EL (cell line): ENCODE measurements at regions not wholly inside any gene's neighbourhood (a gene's known extent, or its start where the extent isn't known, plus 50 kb on each side); places are given as distances from the start of the nearest gene placed in this dataset.

Experiments
- DNase-seq: peaks from one replicate; pipeline ENCODE4 v3.0.0-alpha.2; 2016

GRCh38 chr16:82567175-82567574 is 59.6 kb upstream of the CDH13 start:
- no peak for DNase-seq

DNA sequence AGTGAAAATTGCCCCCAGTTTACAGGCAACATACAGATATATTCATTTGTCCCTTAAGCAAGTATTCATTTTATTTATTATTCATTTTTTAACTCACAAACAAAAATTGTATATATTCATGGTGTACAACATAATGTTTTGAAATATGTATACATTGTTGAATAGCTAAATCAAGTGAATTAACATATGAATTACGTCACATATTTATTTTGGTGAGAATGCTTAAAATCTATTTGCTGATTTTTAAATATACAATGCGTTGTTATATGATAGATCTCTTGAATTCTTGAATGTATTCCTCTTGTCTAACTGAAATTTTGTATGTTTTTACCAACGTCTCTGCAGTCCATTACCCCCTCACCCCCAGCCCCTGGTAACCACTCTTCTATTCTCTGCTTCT is 63.4 kb upstream of the CDH13 start:
- no peak for DNase-seq

GRCh38 chr16:82562183-82562683 is 64.5 kb upstream of the CDH13 start:
- no peak for DNase-seq

- DNase-seq, result no peak
Measured at GRCh38 chr16:82560805-82561325, 65.9 kb upstream of the CDH13 start.

DNA sequence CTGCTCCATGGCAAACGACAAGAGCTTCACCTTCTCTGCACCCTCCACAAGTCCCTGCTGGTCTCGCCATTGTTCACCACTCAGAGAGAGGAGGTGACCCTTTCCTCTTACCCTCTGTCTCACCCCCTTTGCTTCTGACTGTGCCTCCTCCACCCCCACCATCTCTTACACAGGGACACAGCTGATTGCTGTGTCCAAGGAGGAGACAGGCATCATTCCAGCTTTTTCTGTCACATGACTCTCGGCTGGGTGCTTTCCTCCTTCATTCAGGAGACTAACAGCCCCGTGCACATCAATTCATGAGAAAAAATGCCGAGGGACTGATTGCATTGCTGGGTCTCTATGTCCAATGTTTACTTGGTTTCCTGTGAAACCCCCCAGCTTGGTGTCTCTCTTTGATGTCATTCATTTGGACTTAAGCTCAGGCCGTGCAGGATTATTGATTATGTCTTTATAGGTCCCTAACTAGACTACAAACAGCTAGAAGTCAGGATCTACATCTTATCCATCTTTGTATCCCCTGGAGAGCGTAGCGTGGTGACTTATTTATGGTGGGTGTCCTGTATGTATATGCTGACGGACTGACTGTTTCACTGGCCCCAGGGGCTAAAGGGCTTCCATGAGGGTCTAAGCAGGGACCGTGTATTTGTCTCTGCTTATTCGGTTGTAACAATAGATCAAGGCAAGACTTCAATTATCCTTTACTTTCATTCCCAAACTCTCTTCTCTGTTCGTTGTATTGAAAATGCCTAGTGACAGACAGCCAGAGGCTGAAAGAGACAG is 82.2 kb upstream of the CDH13 start:
- no peak for DNase-seq

DNA sequence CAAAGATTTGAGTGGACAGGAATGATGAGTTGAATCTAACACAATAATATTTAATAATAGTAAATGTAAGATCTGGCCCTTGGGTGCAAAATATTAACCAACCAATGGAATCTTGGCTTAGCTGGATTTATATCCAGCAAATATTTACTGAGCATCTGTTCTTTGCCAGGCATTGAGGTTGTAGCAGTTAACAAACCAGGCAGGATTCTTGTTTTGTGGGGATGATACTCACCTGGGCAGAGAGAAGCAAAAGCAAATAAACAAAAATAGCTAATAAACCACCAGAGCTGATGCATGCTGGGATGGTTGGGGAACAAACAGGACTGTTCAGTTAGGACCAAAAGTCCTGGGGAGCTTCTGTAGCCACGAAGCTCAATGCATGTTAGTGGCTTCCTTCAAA is 84.1 kb upstream of the CDH13 start:
- no peak for DNase-seq

GRCh38 chr16:82541103-82541502 is 85.7 kb upstream of the CDH13 start:
- DNase-seq, result no peak

DNA sequence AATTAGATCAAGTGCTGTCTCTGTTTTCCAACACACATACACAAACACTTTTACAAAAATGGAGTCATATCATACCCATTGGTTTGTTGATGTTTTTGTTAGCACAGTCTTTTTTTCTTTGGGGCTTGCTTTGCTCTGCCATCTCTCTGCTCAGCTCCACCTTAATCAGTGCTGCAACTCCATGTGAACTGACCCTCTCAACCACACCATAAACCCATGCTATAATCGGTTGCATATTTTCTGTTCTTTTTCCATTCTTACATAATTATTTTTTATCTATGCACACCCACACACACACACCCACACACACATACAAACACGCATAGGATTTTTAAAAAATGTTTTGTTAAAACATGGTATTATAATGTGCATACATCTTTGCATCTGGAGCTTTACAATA is 91.0 kb upstream of the CDH13 start:
- DNase-seq, result no peak

DNA sequence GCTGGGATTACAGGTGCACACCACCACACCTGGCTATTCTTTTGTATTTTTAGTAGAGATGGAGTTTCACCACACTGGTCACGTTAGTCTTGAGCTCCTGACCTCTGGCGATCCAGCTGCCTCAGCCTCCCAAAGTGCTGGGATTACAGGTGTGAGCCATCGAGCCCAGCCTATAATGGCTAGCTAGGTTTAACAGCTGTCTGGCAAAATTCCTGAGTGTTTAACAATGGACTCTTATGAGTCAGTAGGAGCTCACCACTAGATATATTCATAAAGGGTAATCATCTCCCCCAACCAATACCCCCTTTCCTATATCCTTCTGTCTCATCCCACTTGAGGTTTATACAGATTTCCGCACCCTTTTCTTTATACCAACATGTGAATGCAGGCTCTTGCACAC is 91.5 kb upstream of the CDH13 start:
- no peak for DNase-seq

- DNase-seq, result no peak
Measured at GRCh38 chr16:82533189-82533588, 93.6 kb upstream of the CDH13 start.

GRCh38 chr16:82530883-82531282 is 95.9 kb upstream of the CDH13 start:
- no peak for DNase-seq

DNA sequence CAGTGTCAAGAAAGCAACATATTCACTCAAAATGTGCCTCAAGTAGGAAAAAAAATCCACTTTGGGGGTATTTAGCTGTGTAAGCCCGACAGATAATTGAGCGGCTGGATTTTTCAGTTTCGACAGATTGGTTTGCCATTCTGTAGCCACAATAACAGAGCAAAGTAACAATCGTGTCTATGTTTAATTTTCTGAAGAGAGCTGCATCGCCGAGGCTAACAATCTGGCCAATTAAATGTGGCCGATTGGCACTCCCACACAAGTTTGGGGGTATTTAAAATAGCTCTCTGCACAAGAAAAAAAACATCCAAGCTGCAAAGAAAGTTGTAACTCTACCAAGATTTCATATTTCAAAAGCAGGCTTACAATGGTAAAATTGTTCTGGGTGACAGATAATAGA is 99.7 kb upstream of the CDH13 start:
- DNase-seq, result no peak

DNA sequence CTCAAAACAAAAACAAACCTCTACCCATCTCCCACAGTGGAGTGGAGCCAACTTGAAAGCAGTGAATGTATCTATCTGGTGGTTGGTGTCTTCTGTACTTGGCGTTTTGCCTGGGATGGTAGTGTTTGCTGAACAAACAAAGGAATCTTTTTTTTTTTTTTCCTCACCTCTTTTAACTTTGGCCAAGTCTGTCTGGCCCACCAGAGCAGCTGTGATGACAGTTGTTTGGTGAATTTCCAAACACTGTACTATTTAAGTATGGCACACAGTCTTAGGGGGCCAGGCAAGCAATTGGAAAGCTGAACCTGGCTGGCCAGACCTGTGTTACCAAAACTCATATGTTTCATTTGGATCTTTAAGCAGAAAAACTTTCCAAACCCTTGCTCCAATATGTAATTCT is 101.8 kb upstream of the CDH13 start:
- DNase-seq, result no peak

- DNase-seq, result no peak
Measured at GRCh38 chr16:82523815-82524214, 103.0 kb upstream of the CDH13 start.

DNA sequence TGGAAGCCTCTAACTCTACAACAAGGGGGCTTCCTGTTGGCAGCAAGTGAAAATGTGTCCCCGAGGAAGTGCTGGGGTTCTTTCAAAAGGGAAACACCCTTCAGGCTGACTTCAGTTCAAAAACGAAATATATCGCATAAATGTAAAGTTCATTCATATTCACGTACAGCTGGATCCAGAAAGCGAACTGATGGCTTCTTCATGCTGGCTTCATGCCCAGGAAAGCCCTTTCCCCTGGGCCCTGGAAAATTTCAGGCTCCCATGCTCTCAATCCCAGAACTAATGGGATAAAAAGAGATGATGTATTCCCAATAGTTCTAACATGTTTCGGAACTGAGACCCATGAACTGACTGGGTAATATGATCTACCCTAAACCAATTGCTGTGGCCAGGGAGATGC is 104.7 kb upstream of the CDH13 start:
- DNase-seq, result no peak

DNA sequence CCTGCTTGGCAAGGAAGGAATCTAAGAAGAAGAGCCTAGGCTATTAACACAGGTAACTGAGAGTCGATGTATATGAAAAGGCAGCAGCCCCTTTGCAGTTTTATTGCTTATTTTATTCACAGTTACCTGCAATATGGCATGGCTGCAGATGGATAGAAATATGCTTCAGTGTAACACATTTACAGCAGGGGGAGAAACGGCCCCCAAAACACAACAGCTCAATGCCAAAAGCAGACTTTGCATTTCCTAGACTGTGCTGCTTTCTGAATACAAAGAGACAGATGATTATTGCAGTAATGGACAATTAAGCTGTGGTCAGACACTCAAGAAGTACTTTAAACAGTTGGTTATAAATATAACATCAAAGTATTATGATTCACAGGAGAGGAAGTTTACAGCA is 108.0 kb upstream of the CDH13 start:
- no peak for DNase-seq

DNA sequence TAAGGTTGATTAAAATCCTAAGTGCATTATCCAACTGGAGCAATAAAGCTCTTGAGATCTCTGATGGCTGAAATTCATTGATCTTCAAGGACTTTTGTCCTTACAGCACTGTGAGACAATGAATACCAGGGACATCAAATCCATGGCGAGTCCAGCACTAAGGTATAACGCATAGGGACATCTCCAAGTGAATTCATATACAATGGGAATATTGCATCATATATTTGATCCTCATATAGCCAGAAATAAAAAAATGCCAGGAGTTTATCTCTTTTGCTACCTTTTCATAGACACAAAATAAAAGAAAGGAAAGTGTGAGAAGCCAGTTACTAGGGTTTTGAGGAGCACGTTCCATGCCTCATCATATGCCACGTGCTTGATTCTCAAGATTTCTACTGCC is 112.5 kb upstream of the CDH13 start:
- DNase-seq, result no peak

- no peak for DNase-seq
Measured at GRCh38 chr16:82510789-82511305, 115.9 kb upstream of the CDH13 start.

GRCh38 chr16:82509691-82510430 is 116.9 kb upstream of the CDH13 start:
- DNase-seq, result no peak

GRCh38 chr16:82506692-82507670 is 119.8 kb upstream of the CDH13 start:
- no peak for DNase-seq

DNA sequence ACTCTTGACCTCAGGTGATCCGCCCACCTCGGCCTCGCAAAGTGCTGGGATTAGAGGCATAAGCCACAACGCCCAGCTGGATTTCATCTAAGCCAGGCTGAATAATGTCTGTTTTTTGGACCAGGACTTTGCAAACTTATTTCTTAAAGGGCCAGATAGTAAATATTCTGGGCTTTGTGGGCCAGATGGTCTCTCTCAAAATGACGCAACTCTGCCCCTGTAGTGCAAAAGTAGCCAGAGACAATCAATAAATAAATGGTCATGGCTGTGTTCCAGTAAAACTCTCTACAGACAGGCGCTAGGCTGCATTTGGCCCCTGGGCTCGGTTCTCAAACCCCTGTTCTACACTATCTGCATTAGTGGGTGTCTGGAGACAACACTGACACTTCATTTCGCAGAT is 121.9 kb upstream of the CDH13 start:
- no peak for DNase-seq

GRCh38 chr16:82499302-82499701 is 127.5 kb upstream of the CDH13 start:
- DNase-seq, result no peak

DNA sequence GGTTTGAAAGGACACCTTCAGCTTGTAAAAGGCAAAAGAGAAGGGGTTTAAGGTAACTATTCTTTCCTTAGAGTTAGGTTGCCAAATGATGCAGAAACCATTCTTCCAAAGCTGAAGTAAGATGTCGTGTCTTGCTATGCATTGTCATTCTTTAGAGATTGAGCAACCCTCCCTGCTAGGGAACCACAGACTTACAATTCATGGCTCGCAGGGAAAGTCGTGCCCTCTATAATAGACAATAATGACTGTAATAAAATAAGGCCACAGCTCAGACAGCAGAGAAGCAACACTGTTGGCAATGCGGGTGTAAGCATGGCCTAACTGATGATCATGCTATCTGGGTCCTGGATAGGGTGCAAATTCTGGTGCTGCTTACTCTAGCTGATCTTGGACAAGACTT is 129.6 kb upstream of the CDH13 start:
- no peak for DNase-seq
